Peyer's patch (tissue), 4 donors: ENCODE measurements at regions not wholly inside any gene's neighbourhood (a gene's known extent, or its start where the extent isn't known, plus 50 kb on each side); places are given as distances from the start of the nearest gene placed in this dataset.

Experiments used
- DNase-seq, 3 donors: peaks; one replicate each; pipeline ENCODE4 v3.0.0-alpha.2; 2017 to 2019
- H3K27ac ChIP-seq, 4 donors: fragments of 200-600 bp; sonication (generic); one replicate each; pipeline ENCODE4 v1.5.1; 2016 to 2019
- H3K27me3 ChIP-seq, 2 donors: fragments of 200-600 bp; sonication (generic); one replicate each; pipeline ENCODE4 v1.5.1; 2019
- H3K36me3 ChIP-seq, 3 donors: fragments of 200-600 bp; sonication (generic); one replicate each; pipeline ENCODE4 v1.5.1; 2016 to 2019
- H3K4me1 ChIP-seq, 4 donors: fragments of 200-600 bp; sonication (generic); one replicate each; pipeline ENCODE4 v1.5.1; 2016 to 2019
- H3K4me3 ChIP-seq, 4 donors: fragments of 200-600 bp; sonication (generic); 1 replicate in 3 of 4; 2 replicates in 1 of 4; pipeline ENCODE4 v1.5.1; 2016 to 2019; ENCODE audit warnings: mild to moderate bottlenecking in 1 of 4
- H3K9me3 ChIP-seq, 4 donors: fragments of 200-600 bp; sonication (generic); one replicate each; pipeline ENCODE4 v1.5.1; 2016 to 2019; ENCODE audit warnings: mild to moderate bottlenecking in 1 of 4
- CTCF ChIP-seq, 6 experiments: fragments of 450-650 bp in 4 of 6; fragments of 200-600 bp in 2 of 6; sonication (generic) in 1 of 6; IDR thresholded peaks; one replicate each; pipeline ENCODE4 v1.5.1; 2017 to 2019; ENCODE audit warnings: antibody characterized with exemption in 6 of 6, mild to moderate bottlenecking in 3 of 6, moderate library complexity in 1 of 6
- POLR2A ChIP-seq, 2 donors: fragments of 450-650 bp; IDR thresholded peaks; one replicate each; pipeline ENCODE4 v1.5.1; 2017; ENCODE audit warnings: antibody characterized with exemption in 2 of 2, mild to moderate bottlenecking in 2 of 2, moderate library complexity in 2 of 2

GRCh38 chr18:1595195-1595594, 690.5 kb downstream of the ADCYAP1 start:
- no peak for TF ChIP-seq CTCF (IDR thresholded peaks at IDR 0.05)
- no peak for TF ChIP-seq POLR2A (IDR thresholded peaks at IDR 0.05)
- Histone ChIP-seq H3K27me3 (no peaks in the 10 kb centered on the region), H3K4me3 (no peak overlapping the region), H3K27ac (no peak overlapping the region), H3K36me3 (no peaks in the 10 kb centered on the region), H3K9me3 (no peaks in the 10 kb centered on the region), H3K4me1 (no peaks in the 10 kb centered on the region)
- no peak for DNase-seq

DNA sequence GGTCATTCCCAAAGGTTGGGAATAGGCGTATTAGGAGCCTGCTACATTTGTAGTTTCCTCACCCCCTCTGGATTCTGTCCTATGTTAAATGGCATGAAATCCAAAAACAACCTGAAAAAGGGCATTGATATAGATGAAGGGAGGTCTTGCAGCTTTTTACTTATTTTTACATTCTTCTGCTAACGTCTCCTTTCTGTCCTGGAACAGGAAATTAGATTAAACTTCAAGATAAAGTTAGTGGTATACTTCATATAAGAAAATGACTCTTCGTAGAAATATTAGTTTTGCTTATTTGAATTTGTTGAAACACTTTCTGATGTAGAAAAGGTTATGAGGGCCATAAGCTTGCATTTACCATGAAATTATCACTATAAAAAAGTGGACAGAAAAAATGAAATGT, 694.5 kb downstream of the ADCYAP1 start:
- H3K4me3 ChIP-seq: no peak overlapping the region
- H3K27me3 ChIP-seq: no peaks in the 10 kb centered on the region
- no peak for DNase-seq
- H3K9me3 ChIP-seq: no peaks in the 10 kb centered on the region
- H3K27ac ChIP-seq: no peak overlapping the region
- no peak for TF ChIP-seq POLR2A (IDR thresholded peaks at IDR 0.05)
- H3K4me1 ChIP-seq: no peaks in the 10 kb centered on the region
- no peaks in the 10 kb centered on the region for H3K36me3 ChIP-seq

DNA sequence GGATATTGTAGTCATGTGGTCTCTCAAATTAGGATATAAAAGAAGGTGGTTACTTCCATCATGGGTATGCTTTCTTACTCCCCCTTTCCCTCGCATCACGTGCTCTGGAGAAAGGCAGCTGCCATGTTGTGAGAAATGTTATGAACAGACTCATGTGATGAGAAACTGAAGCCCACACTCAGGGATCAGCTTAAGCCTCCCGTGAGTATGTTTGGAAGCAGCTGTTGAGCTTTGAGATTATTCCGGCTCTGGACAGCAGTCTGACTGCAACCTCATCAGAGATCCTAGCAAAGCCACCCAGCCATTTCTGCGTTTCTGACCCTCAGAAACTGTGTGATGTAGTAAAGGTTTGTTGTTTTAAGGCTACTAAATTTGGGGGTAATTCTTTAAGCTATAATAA, 700.1 kb downstream of the ADCYAP1 start:
- TF ChIP-seq POLR2A (IDR thresholded peaks at IDR 0.05) (no peak), CTCF (IDR thresholded peaks at IDR 0.05) (no peak)
- H3K4me1 ChIP-seq: no peaks in the 10 kb centered on the region
- H3K27me3 ChIP-seq: no peaks in the 10 kb centered on the region

DNA sequence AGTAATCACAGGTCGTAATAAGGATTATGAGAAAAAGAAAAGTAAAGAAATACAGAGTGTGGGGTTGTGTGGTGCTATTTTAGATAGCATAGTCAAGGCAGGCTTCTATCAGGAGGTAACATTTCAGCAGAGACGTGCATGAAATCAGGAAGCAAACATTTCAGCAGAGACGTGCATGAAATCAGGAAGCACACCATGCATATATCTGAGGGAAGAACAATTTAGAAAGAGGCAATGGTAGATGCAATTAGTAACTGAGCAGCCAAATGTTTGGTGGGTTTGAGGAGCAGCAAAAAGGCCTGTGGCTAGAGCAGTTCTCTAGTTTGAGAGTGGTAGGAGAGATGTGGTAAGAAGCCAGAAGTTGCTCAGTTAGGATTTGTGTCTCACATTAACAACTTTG, 713.7 kb downstream of the ADCYAP1 start:
- no peak for TF ChIP-seq POLR2A (IDR thresholded peaks at IDR 0.05)
- no peak for TF ChIP-seq CTCF (IDR thresholded peaks at IDR 0.05)
- Histone ChIP-seq H3K4me3 (no peak overlapping the region), H3K27me3 (no peaks in the 10 kb centered on the region), H3K4me1 (no peaks in the 10 kb centered on the region), H3K9me3 (no peaks in the 10 kb centered on the region), H3K27ac (no peak overlapping the region), H3K36me3 (no peaks in the 10 kb centered on the region)
- no peak for DNase-seq

More for the DNA sequence above, 700.1 kb downstream of the ADCYAP1 start:
- H3K4me3 ChIP-seq: no peak overlapping the region
- H3K27ac ChIP-seq: no peak overlapping the region
- H3K36me3 ChIP-seq: no peaks in the 10 kb centered on the region
- DNase-seq: no peak
- no peaks in the 10 kb centered on the region for H3K9me3 ChIP-seq

- H3K27ac ChIP-seq: no peak overlapping the region
- no peaks in the 10 kb centered on the region for H3K4me1 ChIP-seq
- H3K9me3 ChIP-seq: no peaks in the 10 kb centered on the region
- no peak overlapping the region for H3K4me3 ChIP-seq
- DNase-seq: no peak
- H3K36me3 ChIP-seq: no peaks in the 10 kb centered on the region
- H3K27me3 ChIP-seq: no peaks in the 10 kb centered on the region
- no peak for TF ChIP-seq CTCF (IDR thresholded peaks at IDR 0.05)
- TF ChIP-seq POLR2A (IDR thresholded peaks at IDR 0.05): no peak
Measured at GRCh38 chr18:1619507-1619906, 714.8 kb downstream of the ADCYAP1 start.

- H3K27me3 ChIP-seq: no peaks in the 10 kb centered on the region
- no peak overlapping the region for H3K4me3 ChIP-seq
- H3K36me3 ChIP-seq: no peaks in the 10 kb centered on the region
- no peak for TF ChIP-seq POLR2A (IDR thresholded peaks at IDR 0.05)
- no peak for TF ChIP-seq CTCF (IDR thresholded peaks at IDR 0.05)
- no peaks in the 10 kb centered on the region for H3K4me1 ChIP-seq
- H3K27ac ChIP-seq: no peak overlapping the region
- no peak for DNase-seq
- no peaks in the 10 kb centered on the region for H3K9me3 ChIP-seq
Measured at GRCh38 chr18:1624612-1625011, 719.9 kb downstream of the ADCYAP1 start.
